Thymus (tissue), 11 donors: ENCODE measurements at regions not wholly inside any gene's neighbourhood (a gene's known extent, or its start where the extent isn't known, plus 50 kb on each side); places are given as distances from the start of the nearest gene placed in this dataset.
"Not testable (repeated sequence)": the region's sequence is repeated elsewhere in the genome, so short reads cannot be mapped to it uniquely, and the experiment has no call there.

Experiments used
- DNase-seq, 9 donors: peaks; one replicate each; pipeline ENCODE4 v3.0.0-alpha.2; 2013; ENCODE audit warnings: low spot score in 9 of 9, low read depth in 6 of 9, missing footprints in 1 of 9
- H3K27ac ChIP-seq, 2 donors: one replicate each; pipeline ENCODE4 v1.5.1; 2013; ENCODE audit warnings: control low read depth in 1 of 2, low read depth in 1 of 2, low read length in 1 of 2, mild to moderate bottlenecking in 1 of 2, moderate library complexity in 1 of 2
- H3K27me3 ChIP-seq, 2 donors: one replicate each; pipeline ENCODE4 v1.5.1; 2013; ENCODE audit warnings: low read length in 1 of 2; ENCODE audit not compliant: control insufficient read depth in 2 of 2, insufficient read depth in 1 of 2
- H3K36me3 ChIP-seq, 2 donors: one replicate each; pipeline ENCODE4 v1.5.1; 2013; ENCODE audit warnings: low read length in 1 of 2, mild to moderate bottlenecking in 1 of 2, moderate library complexity in 1 of 2; ENCODE audit not compliant: control insufficient read depth in 2 of 2, insufficient read depth in 2 of 2
- H3K4me1 ChIP-seq, 2 donors: one replicate each; pipeline ENCODE4 v1.5.1; 2013; ENCODE audit warnings: low read length in 2 of 2; ENCODE audit not compliant: control insufficient read depth in 2 of 2, insufficient read depth in 2 of 2
- H3K4me3 ChIP-seq, 2 donors: one replicate each; pipeline ENCODE4 v1.5.1; 2013; ENCODE audit warnings: low read length in 2 of 2, control low read depth in 1 of 2, mild to moderate bottlenecking in 1 of 2
- H3K9me3 ChIP-seq, 2 donors: one replicate each; pipeline ENCODE4 v1.5.1; 2013; ENCODE audit warnings: low read length in 1 of 2, mild to moderate bottlenecking in 1 of 2; ENCODE audit not compliant: control insufficient read depth in 2 of 2, insufficient read depth in 1 of 2
- WGBS: extraction: QIAGEN DNeasy Blood & Tissue Kit; methylation state at CpG from one replicate; pipeline ENCODE4 v1.1.7; 2013; 5-methylcytosine and 5-hydroxymethylcytosine counted together
- donor health status: healthy.

- Histone ChIP-seq H3K27ac (no peak overlapping the region), H3K36me3 (no peaks in the 10 kb centered on the region), H3K27me3 (no peaks in the 10 kb centered on the region), H3K4me3 (no peak overlapping the region), H3K4me1 (no peaks in the 10 kb centered on the region), H3K9me3 (no peaks in the 10 kb centered on the region)
- DNase-seq, result no peak
- WGBS, result 85% methylated on average over 9 of the region's 9 CpGs
Observed at GRCh38 chr5:33209252-33209651, 231.5 kb upstream of the TARS1 start.

GRCh38 chr5:33210221-33210620 is 230.5 kb upstream of the TARS1 start:
- not testable (repeated sequence) for H3K4me3 ChIP-seq, DNase-seq, H3K36me3 ChIP-seq, H3K9me3 ChIP-seq, H3K27me3 ChIP-seq, H3K27ac ChIP-seq, H3K4me1 ChIP-seq

GRCh38 chr5:33210978-33211377 is 229.8 kb upstream of the TARS1 start:
- H3K4me3 ChIP-seq, result no peak overlapping the region
- H3K27me3 ChIP-seq, result no peaks in the 10 kb centered on the region
- no peaks in the 10 kb centered on the region for H3K36me3 ChIP-seq
- H3K27ac ChIP-seq, result no peak overlapping the region
- DNase-seq, result no peak
- no peaks in the 10 kb centered on the region for H3K9me3 ChIP-seq
- H3K4me1 ChIP-seq, result no peaks in the 10 kb centered on the region
- WGBS, result 96% methylated on average over 5 of the region's 5 CpGs

GRCh38 chr5:33212439-33212838 is 228.3 kb upstream of the TARS1 start:
- Histone ChIP-seq H3K27ac (no peak overlapping the region), H3K36me3 (no peaks in the 10 kb centered on the region), H3K27me3 (no peaks in the 10 kb centered on the region), H3K4me3 (no peak overlapping the region), H3K4me1 (no peaks in the 10 kb centered on the region), H3K9me3 (no peaks in the 10 kb centered on the region)
- WGBS, result 25% methylated on average over 1 of the region's 1 CpG
- no peak for DNase-seq

- H3K9me3 ChIP-seq, result no peaks in the 10 kb centered on the region
- no peaks in the 10 kb centered on the region for H3K27me3 ChIP-seq
- H3K4me3 ChIP-seq, result no peak overlapping the region
- H3K36me3 ChIP-seq, result no peaks in the 10 kb centered on the region
- H3K4me1 ChIP-seq, result no peaks in the 10 kb centered on the region
- no peak overlapping the region for H3K27ac ChIP-seq
- DNase-seq, result peak in 1 of 9 donors; percentile 7
- 7% methylated on average over 2 of the region's 2 CpGs for WGBS
Observed at GRCh38 chr5:33212900-33213299, 227.9 kb upstream of the TARS1 start.

- no peak overlapping the region for H3K27ac ChIP-seq
- 83% methylated on average over 3 of the region's 3 CpGs for WGBS
- H3K4me1 ChIP-seq, result no peaks in the 10 kb centered on the region
- no peaks in the 10 kb centered on the region for H3K9me3 ChIP-seq
- no peaks in the 10 kb centered on the region for H3K36me3 ChIP-seq
- H3K27me3 ChIP-seq, result no peaks in the 10 kb centered on the region
- H3K4me3 ChIP-seq, result no peak overlapping the region
- DNase-seq, result no peak
Observed at GRCh38 chr5:33223563-33224284, 217.0 kb upstream of the TARS1 start.

GRCh38 chr5:33224285-33224961 is 216.3 kb upstream of the TARS1 start:
- 97% methylated on average over 4 of the region's 4 CpGs for WGBS
- Histone ChIP-seq H3K4me1 (no peaks in the 10 kb centered on the region), H3K27me3 (no peaks in the 10 kb centered on the region), H3K36me3 (no peaks in the 10 kb centered on the region), H3K4me3 (no peak overlapping the region), H3K9me3 (no peaks in the 10 kb centered on the region), H3K27ac (no peak overlapping the region)
- DNase-seq, result no peak

- Histone ChIP-seq H3K36me3 (no peaks in the 10 kb centered on the region), H3K4me1 (no peaks in the 10 kb centered on the region), H3K9me3 (no peaks in the 10 kb centered on the region), H3K27me3 (no peaks in the 10 kb centered on the region), H3K4me3 (no peak overlapping the region), H3K27ac (no peak overlapping the region)
- DNase-seq, result no peak
Observed at GRCh38 chr5:33227247-33227646, 213.5 kb upstream of the TARS1 start.

GRCh38 chr5:33227746-33228145 is 213.0 kb upstream of the TARS1 start:
- H3K4me1 ChIP-seq, result no peaks in the 10 kb centered on the region
- no peaks in the 10 kb centered on the region for H3K9me3 ChIP-seq
- H3K27ac ChIP-seq, result no peak overlapping the region
- H3K27me3 ChIP-seq, result no peaks in the 10 kb centered on the region
- H3K36me3 ChIP-seq, result no peaks in the 10 kb centered on the region
- DNase-seq, result no peak
- 99% methylated on average over 2 of the region's 2 CpGs for WGBS
- no peak overlapping the region for H3K4me3 ChIP-seq
